ENCODE measurements at regions not wholly inside any gene's neighbourhood (a gene's known extent, or its start where the extent isn't known, plus 50 kb on each side); places are given as distances from the start of the nearest gene placed in this dataset.

GRCh38 chr10:131419797-131420196 lies 108.3 kb upstream of the TCERG1L start:
- no peak for FAIRE-seq
- TF ChIP-seq GABPA (IDR thresholded peaks at IDR 0.05; ENCODE audit: low read depth) (no peak), IKZF1 (conservative IDR thresholded peaks at IDR 0.05) (no peak), SMAD1 (IDR thresholded peaks at IDR 0.05; ENCODE audit: low read depth, partially characterized antibody) (no peak), MEF2B (IDR thresholded peaks at IDR 0.05; ENCODE audit: partially characterized antibody, poor library complexity, severe bottlenecking) (no peak), SMAD5 (IDR thresholded peaks at IDR 0.05; ENCODE audit: low read depth) (no peak), ZNF207 (IDR thresholded peaks at IDR 0.05; ENCODE audit: borderline replicate concordance) (no peak), CEBPZ (IDR thresholded peaks at IDR 0.05; ENCODE audit: low read depth, low read length) (no peak), MYC (IDR thresholded peaks at IDR 0.05; ENCODE audit: insufficient read depth, insufficient read length, insufficient replicate concordance, low read length, severe bottlenecking) (no peak), NRF1 (conservative IDR thresholded peaks at IDR 0.05; ENCODE audit: low read depth, low read length) (no peak), ATF2 (IDR thresholded peaks at IDR 0.05; ENCODE audit: low read length) (no peak), SMARCA5 (IDR thresholded peaks at IDR 0.05) (no peak), RUNX3 (IDR thresholded peaks at IDR 0.05; ENCODE audit: low read length) (no peak), ZNF274 (IDR thresholded peaks at IDR 0.05; ENCODE audit: insufficient read depth, insufficient read length) (no peak)
- TF ChIP-seq, protein P1, sequence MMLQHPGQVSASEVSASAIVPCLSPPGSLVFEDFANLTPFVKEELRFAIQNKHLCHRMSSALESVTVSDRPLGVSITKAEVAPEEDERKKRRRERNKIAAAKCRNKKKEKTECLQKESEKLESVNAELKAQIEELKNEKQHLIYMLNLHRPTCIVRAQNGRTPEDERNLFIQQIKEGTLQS (IDR thresholded peaks at IDR 0.05; ENCODE audit: borderline replicate concordance, extremely low read depth, low read depth, low read length), result no peak
- SMC1A ChIA-PET (ENCODE audit: uncharacterized antibody, unreplicated experiment), result no interaction called here
- H3K9me3 ChIP-seq (replicated peaks; ENCODE audit: control insufficient read depth, insufficient read depth, low read length), result no peaks in the 10 kb centered on the region
- H3K4me1 ChIP-seq (ENCODE audit: control insufficient read depth, insufficient read depth, low read length), result no peaks in the 10 kb centered on the region
- no peak overlapping the region for H3K27ac ChIP-seq (ENCODE audit: control insufficient read depth, insufficient read depth)
- CTCF ChIA-PET, result no interaction called here
- H4K20me1 ChIP-seq (ENCODE audit: control insufficient read depth, insufficient read depth), result no peaks in the 10 kb centered on the region
- in situ Hi-C loops (cut with MboI) (no loop called here), intact Hi-C loops (cut with micrococcal nuclease; ENCODE audit: unreplicated experiment) (no loop called here)
- H3K9ac ChIP-seq (ENCODE audit: control insufficient read depth, insufficient read depth, low read length), result no peak overlapping the region
- no peaks in the 10 kb centered on the region for H3K79me2 ChIP-seq (ENCODE audit: control insufficient read depth, insufficient read depth, low read length)
- H3K27me3 ChIP-seq (replicated peaks in 1 of 2; ENCODE audit: control insufficient read depth in 2 of 2, insufficient read depth in 2 of 2, low read length in 1 of 2), result no peaks in the 10 kb centered on the region
- WGBS (ENCODE audit: insufficient coverage, insufficient replicate concordance, low lambda C conversion rate, missing lambda C conversion rate), result 55% methylated on average over 22 of the region's 22 CpGs
- H3K4me3 ChIP-seq, result no peak overlapping the region
- RAD21 ChIA-PET (ENCODE audit: unreplicated experiment), result no interaction called here
- POLR2A ChIA-PET, result no interaction called here
- no peak overlapping the region for H3K4me2 ChIP-seq (ENCODE audit: control insufficient read depth, insufficient read depth)
- no peak overlapping the region for H2AFZ ChIP-seq (ENCODE audit: control insufficient read depth, low read depth, low read length)
- no peaks in the 10 kb centered on the region for H3K36me3 ChIP-seq (ENCODE audit: control insufficient read depth in 2 of 2, insufficient read depth in 2 of 2, low read length in 1 of 2)
- ATAC-seq, result no peak
- no TSS peak for BruUV-seq (replicated peaks)
- no peak for DNase-seq (ENCODE audit: low read depth, low spot score)
